Activated CD4-positive, alpha-beta T cell treated with anti-CD3 and anti-CD28 coated beads, Interleukin-2, amount 50 U/mL, for 16 hours (primary cell): ENCODE measurements at regions not wholly inside any gene's neighbourhood (a gene's known extent, or its start where the extent isn't known, plus 50 kb on each side); places are given as distances from the start of the nearest gene placed in this dataset.
"Not testable (repeated sequence)": the region's sequence is repeated elsewhere in the genome, so short reads cannot be mapped to it uniquely, and the experiment has no call there.

Experiments used
- DNase-seq: peaks from one replicate; pipeline ENCODE4 v3.0.0-alpha.2; 2020

DNA sequence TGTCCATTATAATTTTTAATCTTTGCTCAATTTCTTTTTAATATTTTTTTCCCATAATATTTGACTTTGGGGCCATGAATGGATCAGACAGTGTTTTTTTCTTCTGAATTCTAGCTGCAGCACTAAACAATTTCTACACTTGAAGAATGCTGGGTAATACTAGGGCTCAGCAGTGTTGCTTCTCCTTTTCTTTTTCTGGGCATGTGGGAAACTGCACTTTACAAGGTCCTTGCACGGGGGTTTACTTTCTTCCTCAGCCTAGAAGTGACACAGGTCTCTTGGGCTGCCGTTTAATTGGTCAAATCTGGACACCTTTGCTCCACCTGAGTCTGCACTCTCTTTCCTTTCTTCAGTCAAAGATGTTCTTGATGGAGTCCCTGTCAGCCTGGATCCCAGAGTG is 135.4 kb upstream of the APCDD1 start:
- DNase-seq = no peak

DNA sequence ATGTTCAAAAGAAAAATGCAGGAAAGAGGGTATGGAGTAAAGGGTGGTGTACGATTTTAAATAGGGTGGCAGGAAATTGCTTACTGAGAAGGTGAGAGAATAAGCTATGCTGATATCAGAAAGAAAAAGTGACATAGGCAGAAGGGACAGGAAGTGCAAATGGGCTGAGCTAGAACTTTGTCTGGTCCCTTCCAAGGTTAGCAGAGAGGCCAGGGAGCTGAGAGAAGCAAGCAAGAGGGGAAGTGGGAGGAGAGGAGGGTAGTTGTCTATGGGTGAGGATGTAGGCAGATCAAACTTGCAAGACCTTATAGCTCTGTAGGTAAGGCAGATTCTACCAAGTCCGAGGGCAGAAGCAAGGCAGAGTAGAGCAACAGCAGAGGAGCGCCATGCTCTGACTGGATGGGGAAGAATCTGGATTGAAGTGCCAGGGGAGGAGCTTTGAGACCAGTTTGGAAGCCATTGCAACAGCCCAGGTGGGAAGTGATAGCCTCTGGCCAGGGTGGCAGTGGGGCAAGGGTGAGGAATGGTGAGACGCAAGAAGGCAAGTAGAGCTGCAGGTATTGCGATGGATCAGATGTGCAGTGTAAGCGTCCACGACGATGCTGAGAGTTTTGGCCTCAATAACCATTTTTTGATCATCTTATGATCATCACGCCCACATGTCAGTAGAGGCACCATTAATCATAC is 134.4 kb upstream of the APCDD1 start:
- DNase-seq = no peak

DNA sequence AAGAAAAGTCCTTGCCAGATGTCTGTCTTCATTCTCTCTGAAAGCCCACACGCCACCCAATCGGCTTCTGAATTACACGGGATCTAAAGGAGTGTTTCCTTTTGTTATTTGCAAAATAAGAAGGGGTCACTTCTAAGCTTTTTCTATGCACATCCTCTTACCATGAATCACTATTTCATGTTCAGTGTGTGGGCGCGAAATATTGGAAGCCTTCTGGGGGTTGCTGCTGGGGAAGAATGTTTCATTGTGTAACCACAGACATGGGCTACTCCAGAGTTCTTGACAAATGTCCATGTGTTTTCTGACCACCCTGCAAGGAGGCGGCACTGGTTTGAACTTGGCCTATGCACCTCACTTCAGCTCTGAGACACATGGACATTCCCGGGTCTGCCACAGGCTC is 133.6 kb upstream of the APCDD1 start:
- DNase-seq = no peak

DNA sequence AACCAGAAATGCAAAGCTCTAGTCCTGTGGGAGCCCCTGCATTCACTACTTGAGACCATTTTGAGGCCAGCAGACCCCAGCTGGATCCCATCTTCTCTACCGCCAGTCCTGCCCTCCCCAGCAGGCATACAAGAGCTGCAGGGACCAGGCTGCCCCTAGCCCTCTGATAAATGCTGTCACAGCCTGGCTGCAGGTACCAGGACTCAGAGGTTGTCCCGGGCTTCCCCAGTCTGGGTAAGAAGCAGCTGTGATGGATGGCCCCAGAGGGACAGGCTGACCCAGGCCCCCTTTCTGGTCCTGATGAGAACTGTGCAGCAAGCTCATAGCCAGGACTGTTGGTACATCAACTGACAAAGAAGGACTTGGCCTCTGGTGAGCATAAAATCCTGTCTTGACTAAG is 132.9 kb upstream of the APCDD1 start:
- DNase-seq = no peak

DNA sequence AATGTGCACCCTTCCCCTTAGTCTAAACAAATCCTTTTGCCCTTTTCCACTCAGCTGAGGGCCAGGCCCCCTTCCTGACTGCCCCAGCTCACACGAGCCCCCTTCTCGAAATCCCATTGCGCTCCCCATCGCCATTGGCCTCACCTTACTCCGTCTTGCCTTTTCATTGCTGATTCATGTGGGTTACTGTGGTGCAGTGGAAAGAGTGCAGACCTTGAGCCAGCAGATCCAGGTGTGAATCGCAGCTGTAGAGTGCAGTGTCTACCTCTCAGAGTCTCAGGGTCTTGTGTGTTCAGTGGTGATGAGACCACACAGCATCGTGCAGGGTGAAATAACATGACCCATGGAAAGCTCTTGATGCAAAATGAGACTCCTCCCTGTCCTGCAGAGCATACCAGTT is 132.4 kb upstream of the APCDD1 start:
- DNase-seq = no peak

DNA sequence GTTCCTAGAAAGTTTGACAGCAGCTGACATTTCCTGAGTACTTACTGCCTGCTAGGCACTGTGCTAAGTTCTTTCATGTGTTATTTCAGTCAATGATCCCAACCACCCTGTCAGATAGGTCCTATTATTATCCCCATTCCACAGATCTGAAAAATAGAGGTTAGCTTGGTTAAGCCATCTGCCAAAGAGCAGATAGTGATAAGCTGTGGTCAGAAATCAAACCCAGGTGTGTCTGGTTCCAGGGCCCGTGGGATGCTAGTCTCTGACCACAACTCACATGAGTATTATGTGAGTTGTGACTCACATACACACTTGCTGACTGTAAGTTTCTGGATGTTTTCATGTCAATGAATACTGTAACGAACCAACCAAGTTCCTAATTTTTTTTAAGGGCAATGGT is 132.0 kb upstream of the APCDD1 start:
- no peak for DNase-seq

DNA sequence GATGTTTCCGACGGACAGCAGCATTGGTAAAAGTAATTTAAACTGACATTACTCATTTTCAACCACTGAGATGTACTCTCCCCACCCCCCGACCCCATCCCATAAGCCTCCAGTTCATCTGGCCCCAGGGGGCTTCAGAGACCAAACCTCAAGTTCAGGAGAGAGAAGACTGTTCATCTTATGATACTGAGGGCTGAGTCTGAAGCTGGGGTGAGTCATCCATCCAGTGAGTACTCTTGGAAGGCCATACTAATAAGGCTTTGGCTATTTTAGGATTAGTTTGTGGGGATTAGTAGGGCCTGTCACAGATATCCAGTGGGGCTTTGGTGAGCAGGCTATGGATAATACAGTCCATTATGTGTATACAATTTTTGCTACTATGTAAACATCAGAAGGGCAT is 125.3 kb upstream of the APCDD1 start:
- no peak for DNase-seq

DNA sequence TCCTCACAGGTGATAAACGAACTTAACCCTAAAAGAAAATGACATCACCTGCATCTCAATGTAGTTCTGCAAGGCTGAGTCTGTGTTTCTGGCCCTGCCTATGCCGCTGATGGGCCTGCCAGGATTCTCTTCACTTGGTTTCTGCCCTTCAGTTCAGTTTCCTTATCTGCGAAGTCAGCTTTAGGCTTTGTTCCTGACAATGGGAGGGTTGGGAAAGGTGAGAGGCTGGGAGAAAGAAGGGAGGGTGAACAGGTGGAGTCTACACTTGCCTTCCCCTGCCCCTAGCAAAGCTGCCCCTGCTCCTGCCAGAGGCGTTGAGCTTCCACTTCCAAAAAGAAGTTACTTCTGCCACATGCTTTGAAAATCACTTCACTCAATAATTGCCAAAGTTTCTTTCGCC is 124.0 kb upstream of the APCDD1 start:
- DNase-seq = no peak

DNA sequence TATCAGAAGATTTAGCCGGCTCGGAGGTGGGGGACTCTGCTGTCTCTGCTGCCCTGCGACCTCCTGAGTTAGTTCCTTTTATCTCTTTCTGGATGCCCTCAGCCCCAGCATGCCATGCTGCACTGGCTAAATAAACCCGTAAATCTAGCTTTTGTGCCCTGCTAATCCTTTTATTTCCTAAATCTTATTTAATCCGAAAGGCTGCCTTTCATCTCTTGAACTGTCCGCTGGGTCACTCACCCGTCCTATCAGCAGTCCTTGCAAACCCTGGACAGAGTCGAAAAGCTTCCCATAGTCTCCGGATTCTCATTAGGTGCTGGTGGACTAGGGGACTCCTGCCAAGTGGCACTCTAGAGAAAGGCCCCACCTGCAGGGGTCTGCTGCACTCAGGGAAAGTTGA is 122.0 kb upstream of the APCDD1 start:
- no peak for DNase-seq

DNA sequence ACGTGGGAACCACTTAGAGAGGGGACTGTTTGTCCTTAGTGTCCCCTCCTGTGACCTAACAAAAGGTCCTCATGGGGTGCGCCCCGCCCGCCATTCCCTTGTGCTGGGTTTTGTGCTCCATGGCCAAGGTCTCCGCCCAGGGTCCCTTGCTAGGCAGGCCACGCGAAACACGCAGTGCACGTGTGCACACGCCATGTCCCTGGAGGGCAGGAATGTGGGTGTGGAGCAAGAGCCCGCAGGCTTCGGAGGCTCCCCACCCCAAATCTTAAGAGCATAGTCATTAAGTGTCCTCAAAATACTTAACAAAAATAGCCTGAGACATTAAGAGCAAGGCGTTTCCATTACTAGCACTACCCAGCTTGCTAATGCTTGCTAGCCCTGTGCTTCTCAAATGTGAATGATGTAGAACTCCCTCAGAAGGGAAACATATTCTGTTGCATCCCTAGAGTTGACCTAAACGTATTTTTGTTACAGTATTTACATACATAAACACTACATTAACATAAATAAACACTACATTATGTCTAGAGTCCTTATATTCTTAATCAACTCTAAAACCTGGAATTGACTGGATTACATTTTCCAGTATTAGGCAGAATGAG is 117.6 kb upstream of the APCDD1 start:
- DNase-seq = no peak

DNA sequence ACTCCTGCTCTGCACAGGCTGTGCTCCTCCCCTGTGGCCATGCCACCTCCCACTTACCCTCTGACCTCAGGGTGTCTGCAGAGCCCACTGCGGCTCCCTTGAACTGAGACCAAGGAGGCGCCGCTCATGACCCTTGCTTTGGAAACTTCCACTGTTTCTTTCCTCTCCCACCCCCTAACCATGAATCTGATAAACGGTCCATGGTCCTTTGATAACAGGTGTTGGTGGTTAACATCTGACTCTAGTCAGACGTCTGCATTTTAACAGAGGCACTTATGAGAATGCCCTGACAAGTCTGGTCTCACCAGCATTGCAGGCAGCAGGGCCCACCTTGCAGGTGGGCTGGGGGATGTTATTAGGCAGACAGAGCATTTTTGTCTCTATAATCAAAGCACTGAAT is 113.6 kb upstream of the APCDD1 start:
- DNase-seq = no peak

DNA sequence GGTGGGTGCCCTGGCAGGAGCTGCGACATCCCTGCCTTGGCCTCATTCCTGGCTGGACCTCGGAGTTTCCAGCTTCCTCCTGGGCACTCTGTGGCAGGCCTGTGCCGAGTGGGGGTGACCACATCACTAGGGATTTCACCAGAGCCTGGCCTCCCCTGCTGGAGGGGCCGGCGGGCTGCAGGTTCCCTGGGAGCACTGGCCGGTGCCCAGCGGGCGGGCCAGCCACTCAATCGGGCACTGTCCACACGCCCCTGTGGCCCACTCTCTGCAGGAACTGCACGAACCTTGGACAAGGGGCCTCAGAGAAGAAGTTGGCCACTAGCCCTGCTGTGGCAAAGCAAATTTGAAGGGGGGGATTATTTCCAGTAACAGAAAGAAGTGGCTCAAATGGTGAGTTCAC is 110.7 kb upstream of the APCDD1 start:
- no peak for DNase-seq

DNA sequence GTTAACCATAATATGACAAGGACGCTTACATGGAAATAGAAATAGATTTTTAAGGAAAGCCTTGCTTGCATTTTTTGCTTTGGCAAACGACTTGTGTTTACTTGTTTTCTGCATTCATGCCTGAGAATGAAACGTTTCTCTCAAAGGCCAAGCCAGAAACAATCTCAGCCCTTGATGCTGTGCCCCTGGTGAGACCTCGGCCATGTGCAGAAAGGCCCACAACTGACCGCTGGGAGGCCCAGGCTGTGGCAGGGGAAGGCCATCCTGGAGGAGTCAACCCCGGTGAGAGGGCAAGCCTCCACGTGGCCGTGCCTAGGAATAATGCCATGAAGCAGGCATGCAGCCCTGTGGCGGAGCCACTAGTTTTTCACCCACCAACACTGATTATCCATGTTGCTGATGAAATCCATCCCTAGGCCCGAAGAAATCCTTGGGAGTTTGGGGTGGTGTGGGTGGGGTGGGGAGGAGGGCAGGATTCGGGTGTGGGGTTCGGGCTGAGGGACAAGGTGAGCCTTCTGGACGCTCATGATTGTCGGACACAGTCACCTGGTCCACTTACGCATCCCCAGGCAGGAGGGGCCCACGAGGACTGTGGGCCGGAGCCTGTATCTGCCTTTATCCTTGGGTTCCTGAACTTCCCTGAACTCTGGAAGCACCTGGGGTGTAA is 107.6 kb upstream of the APCDD1 start:
- no peak for DNase-seq

DNA sequence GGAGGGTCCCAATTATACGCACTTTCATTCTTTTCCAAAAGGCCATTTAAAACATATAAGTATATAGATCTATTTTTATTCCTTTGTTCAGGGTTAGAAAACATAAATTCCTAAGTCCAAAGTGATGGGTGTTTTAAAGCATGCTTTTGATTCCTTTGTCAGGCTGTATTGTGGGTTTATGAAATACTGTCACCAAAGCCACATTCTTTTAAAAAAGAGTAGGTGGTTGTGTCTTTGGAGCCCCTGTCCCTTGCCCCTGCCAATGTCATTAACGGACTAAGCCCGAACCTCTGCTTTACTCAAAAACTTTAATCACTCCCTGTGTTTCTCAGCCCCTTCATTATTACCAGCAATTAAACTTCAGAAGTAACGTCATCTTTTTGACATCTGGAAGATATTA is 104.9 kb upstream of the APCDD1 start:
- no peak for DNase-seq

DNA sequence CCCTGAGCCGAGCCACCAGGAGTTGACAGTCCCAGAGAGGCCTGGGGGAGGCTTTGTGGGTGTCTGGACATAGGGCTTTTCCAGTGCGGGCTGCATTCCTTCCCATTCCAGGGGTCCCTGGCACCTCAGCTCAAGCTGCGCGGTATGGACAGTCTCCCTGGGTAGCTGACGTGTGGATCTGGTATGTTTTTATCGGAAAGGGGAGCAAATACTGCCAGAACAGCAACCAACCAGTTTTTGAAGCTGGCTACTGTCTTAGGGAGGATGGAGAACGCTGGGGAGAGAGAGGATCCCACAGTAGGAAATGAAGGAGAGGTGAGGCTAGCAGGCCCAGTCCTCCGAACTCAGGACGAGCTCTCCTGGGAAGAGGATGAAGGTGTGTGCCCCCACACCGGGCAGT is 103.8 kb upstream of the APCDD1 start:
- no peak for DNase-seq

DNA sequence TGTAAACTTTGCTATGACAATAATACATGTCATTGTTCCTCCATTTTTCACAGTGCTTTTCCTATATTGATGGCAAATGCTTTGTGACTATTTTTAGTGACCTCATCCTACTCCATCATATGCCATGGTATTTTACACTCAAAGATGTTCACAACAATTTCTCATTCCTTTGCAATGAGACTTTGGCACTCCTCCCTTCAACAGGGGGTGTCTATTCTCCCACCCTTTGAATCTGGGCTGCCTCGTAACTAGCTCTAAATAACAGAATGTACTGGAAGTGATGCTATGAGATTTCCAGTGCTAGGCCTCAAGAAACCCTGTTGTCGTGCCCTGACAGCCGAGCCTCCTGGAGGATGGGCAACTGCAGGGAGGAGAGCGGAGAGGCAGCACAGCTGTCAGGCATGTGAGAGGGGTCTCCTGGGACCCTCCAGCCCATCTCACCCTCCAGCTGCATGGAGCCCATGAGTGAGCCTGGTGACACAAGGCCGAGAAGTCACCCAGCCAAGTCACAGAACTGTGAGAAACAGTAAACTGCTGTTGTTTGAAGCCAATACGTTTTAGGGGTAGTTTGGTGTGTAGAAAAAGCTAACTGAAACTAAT is 103.1 kb upstream of the APCDD1 start:
- no peak for DNase-seq

DNA sequence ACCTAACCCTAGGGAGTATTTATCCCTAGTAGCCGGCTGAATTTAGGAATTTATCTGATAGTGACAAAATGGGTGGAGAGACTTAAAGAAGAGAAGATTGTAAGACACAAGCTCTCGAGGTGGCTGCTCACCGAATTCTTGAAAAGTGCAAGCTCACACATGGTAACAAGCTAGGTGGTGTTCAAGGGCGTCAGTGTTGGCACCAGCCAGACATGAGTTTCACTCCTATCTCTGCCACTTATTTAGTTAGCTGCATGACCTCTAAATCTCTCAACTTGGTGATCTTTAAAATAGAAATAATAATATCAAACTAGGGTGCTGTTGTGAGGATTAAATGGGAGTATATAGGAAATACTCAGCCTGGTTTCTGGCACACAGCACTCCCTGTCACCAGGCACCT is 102.6 kb upstream of the APCDD1 start:
- DNase-seq = no peak

DNA sequence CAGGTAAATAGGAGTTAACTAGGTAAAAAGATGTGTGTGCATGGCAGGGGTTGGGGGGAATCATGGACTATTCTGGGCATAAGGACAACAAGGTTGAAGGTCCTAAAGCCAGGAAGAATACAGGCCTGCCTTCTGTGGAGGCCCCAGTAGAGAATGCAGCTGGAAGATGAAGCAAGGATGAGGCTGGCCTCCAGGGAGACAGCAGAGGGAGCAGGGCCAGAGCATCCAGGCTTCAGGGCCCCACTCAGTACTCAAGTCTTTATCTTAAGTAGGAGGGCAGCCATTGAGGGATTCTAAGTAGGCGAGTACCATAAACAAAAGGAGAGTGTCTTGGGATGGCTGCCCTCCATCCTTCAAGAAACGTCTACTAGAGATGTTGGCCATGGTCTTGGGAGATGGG is 101.8 kb upstream of the APCDD1 start:
- no peak for DNase-seq

DNA sequence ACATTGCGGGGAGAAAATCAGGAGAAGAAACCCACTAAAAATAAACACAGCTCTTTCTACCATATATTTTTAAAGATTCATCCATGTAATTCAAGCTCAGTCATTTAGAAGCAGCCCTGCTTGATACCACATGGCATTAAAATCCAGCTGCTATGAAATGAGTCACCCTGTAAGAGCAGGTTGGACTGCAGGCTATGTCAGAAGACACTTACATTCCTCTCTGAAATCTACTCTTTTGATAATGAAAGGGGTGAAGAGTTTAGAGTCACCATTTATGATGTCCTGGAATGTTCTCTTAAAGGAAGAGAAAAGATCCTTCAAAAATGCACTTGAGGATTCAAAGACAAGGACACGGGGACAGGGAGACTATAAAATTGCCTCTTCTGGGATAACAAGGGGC is 100.6 kb upstream of the APCDD1 start:
- no peak for DNase-seq

DNA sequence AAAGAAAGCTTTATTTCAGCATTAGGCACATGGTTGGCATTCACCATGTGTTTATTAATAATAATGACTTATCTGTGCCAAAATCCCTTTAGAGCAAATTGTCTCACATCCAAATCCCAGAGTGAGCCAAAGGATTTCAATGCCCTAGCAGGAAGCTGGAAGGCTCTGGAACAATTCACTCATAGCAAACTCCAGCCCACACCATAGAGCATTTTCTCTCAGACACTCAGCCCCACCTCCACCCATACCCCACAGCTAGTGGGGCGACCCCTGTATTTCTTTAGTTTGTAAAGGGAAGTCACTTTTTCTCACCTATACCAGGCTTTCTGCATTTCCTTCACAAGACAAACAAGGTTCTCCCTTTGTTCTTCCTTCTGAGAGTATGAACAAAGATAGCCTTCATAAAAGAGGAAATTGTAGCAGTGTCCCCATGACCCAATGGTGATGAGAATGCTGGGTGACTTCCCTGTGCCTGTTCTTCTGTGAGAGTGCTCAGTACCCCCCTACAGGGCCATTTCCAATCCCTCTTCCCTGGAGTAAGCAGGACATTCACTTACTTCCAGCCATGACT is 100.1 kb upstream of the APCDD1 start:
- DNase-seq = no peak

DNA sequence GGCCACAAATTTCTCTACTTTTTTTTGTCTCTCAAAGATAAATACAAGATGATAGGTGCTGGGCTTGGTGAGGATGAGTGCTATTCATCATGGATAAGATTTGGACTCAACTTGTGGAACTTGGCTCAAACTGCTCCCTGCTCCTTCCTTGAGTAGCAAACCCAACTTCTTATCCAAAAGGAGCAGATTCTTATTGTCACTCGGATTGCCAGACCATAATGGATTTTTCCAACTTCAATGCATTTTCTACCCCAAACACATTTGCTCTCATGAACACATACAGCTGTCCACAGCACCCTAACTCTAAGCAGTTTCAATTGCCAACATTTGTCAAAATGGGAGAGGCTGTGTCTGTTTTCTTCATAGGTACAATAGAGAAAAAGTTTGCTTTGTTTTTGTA is 99.5 kb upstream of the APCDD1 start:
- DNase-seq = no peak

DNA sequence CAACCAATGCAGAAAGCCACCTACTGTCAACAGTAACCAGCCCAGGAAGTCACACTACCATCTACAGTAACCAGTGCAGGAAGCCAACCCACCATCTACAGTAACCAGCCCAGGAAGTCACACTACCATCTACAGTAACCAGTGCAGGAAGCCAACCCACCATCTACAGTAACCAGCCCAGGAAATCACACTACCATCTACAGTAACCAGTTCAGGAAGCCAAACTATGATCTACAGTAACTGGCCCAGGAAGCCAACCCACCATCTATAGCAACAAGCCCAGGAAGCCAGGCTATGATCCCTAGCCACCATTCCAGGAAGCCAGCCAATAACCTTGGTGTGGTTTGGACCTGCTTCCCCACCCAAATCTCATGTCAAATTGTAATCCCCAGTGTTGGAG is 97.4 kb upstream of the APCDD1 start:
- DNase-seq = not testable (repeated sequence)

DNA sequence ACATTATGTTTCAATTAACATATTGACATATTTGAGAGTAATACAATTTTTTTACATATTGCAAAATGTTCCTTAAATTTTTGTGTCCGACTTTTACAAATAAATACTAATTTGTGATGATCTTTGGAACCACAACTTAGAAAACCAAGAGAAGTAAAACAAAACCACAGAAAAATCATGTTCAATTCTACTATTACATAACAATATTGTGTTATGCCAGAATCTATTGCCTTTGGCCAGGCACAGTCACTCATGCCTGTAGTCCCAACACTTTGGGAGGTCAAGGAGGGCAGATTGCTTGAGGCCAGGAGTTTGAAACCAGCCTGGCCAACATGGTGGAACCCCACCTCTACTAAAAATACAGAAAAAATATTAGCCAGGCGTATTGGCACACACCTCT is 92.8 kb upstream of the APCDD1 start:
- no peak for DNase-seq

DNA sequence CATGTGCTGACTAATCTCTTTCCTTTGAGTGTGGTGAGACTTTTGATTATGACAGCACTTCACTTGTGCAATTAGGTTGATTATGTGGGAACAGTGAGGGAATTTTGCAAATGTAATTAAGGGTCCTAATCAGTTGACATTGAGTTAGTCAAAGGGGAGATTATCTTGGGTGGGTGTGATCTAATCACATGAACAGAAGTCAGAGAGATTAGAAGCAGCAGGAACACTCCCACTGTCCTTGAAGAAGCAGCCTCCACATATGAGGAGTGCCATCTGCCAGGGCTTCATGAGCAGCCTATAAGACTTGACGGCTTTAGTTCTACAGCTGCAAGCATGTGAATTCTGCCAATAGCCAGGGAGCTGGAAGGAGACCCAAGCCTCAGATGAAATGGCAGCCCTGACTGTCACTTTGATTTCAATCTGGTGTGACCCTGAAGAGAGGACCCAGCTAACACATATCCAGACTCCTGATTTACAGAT is 89.4 kb upstream of the APCDD1 start:
- DNase-seq = no peak
